ENCODE measurements at regions not wholly inside any gene's neighbourhood (a gene's known extent, or its start where the extent isn't known, plus 50 kb on each side); places are given as distances from the start of the nearest gene placed in this dataset.

DNA sequence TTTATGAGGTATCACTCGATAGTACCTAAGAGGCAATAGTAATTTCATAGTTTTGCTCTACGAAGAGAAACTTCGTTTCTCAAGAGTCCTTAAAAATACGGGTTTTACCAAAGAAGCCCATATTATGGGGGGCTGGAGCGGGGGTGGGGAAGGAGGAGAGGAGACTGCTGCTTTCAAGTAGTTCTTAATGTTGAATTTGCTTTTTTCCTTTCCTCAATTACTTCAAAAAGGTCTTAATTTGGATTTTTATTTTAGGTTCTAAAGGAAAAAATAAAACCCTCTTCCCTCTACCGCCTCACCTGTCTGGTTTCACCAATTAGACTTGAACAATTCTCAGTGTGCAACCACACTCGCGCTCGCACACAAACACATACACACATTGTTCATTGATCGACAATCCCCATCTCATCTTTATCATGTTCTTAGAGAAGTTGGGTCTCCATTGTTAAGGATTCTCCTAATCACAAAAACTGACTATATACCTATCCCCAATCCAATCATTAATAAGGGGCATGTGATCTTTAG, 97.2 kb downstream of the HFE start:
- TF ChIP-seq CTCF (IDR thresholded peaks at IDR 0.05; ENCODE audit: low read depth, low read length) (no peak), EZH2phosphoT487 (IDR thresholded peaks at IDR 0.05; ENCODE audit: low read depth) (no peak)
